ENCODE measurements at regions not wholly inside any gene's neighbourhood (a gene's known extent, or its start where the extent isn't known, plus 50 kb on each side); places are given as distances from the start of the nearest gene placed in this dataset.
A peak's percentile ranks its signal among the peaks of the same experiment; 100 is the strongest.

DNA sequence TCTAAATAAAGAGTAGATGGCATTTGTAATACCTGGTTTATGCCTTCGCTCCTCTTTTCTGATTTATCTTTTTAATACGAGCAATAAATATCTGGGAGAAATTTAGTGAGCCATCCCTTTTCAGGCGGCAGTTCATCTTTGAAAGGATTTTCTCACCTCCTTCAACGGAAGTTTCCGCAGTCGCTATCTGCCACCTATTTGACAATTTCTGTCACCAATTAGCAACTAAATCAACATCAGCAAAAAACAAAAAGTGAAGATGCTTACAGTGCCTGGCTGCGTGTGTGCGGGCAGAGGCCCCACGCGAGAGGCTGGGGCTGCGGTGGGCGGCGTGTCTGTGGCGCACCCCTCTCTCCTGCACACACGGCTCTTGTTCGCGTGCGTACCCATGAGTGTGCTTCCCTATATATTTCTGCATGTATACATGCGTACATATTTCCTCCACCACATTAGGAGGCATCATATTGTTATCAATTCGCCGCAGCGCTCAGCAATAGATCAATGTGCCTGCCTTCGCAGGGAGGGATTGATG lies 117.3 kb upstream of the BARHL2 start:
- DNase-seq, result no peak
- Histone ChIP-seq H3K36me3 (ENCODE audit: low read depth) (no peaks in the 10 kb centered on the region), H3K4me3 (no peak overlapping the region), H3K4me1 (ENCODE audit: low read depth) (peaks cover 7% of the 10 kb centered on the region), H3K9me3 (no peaks in the 10 kb centered on the region)
- TF ChIP-seq, protein P1, sequence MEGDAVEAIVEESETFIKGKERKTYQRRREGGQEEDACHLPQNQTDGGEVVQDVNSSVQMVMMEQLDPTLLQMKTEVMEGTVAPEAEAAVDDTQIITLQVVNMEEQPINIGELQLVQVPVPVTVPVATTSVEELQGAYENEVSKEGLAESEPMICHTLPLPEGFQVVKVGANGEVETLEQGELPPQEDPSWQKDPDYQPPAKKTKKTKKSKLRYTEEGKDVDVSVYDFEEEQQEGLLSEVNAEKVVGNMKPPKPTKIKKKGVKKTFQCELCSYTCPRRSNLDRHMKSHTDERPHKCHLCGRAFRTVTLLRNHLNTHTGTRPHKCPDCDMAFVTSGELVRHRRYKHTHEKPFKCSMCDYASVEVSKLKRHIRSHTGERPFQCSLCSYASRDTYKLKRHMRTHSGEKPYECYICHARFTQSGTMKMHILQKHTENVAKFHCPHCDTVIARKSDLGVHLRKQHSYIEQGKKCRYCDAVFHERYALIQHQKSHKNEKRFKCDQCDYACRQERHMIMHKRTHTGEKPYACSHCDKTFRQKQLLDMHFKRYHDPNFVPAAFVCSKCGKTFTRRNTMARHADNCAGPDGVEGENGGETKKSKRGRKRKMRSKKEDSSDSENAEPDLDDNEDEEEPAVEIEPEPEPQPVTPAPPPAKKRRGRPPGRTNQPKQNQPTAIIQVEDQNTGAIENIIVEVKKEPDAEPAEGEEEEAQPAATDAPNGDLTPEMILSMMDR (IDR thresholded peaks at IDR 0.05), result no peak
- ATAC-seq, result no peak
- intact Hi-C loops (cut with DNase I, micrococcal nuclease), result loop anchor here in 1 of 2 donors (10.0 kb wide), 1 partner anchor 110 kb away; no protein-coding TSS in a partner anchor

DNA sequence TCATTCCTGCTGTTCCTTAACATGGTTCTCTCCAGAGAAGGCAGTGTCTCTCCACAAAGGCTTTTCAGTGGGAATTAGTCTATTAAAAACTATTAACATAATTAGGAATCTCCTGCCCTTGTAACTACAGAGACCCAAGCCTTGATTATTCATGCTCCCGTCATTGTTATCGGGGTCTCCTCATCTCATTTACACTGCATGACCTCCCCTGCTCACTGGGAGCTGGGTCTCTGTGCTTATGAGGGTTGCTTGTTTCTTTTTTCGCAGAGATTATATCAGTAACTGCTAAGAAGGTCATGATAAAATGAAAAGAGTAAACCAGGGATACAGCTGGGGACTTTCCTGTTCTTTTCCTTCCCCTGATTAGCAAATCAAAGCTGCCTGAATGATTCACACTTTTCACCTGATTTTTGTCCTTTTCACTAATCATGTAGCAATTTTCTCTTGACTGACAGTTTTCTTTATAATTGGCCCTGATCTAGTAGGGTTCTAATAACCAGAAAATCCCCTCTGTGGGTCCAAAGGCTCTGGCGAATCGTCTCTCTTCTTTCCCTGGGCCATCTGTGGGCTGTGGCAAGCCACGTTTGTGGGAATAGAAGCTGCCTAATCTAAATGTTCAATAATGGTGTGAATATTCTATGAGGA lies 116.5 kb upstream of the BARHL2 start:
- no peaks in the 10 kb centered on the region for H3K9me3 ChIP-seq
- DNase-seq, result no peak
- no peaks in the 10 kb centered on the region for H3K36me3 ChIP-seq (ENCODE audit: low read depth)
- H3K4me3 ChIP-seq, result no peak overlapping the region
- H3K4me1 ChIP-seq (ENCODE audit: low read depth), result peaks cover 7% of the 10 kb centered on the region
- no peak for ATAC-seq
- TF ChIP-seq, protein P1 (IDR thresholded peaks at IDR 0.05), result no peak
- intact Hi-C loops (cut with DNase I, micrococcal nuclease), result loop anchor here in 1 of 2 donors (10.0 kb wide), 1 partner anchor 109 kb away; no protein-coding TSS in a partner anchor

DNA sequence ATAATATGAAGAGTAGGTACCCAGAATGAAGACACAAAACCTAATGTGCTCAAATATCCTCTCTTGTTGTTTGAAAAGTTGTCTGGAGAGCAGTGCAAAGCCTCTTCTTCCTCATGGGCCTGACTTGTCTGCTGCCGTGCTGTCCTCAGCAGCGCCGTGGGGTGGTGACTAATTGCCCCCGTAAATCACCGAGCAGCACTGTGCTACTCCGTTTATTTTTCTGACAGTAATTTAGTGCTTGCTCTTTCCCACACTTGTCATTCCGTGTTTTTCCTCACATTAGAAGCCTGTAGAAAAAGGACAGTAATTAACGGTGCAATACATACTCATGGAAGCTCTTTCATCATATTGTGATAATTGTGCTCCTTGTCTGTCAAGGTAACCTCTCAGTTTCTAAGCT lies 114.8 kb upstream of the BARHL2 start:
- Histone ChIP-seq H3K4me3 (no peak overlapping the region), H3K36me3 (ENCODE audit: low read depth) (no peaks in the 10 kb centered on the region), H3K9me3 (no peaks in the 10 kb centered on the region), H3K4me1 (ENCODE audit: low read depth) (peaks cover 7% of the 10 kb centered on the region)
- intact Hi-C loops (cut with DNase I, micrococcal nuclease), result loop anchor here in 1 of 2 donors (10.0 kb wide), 1 partner anchor 107 kb away; no protein-coding TSS in a partner anchor
- TF ChIP-seq, protein P1 (IDR thresholded peaks at IDR 0.05), result no peak
- ATAC-seq (peak; percentile 35), DNase-seq (no peak)

DNA sequence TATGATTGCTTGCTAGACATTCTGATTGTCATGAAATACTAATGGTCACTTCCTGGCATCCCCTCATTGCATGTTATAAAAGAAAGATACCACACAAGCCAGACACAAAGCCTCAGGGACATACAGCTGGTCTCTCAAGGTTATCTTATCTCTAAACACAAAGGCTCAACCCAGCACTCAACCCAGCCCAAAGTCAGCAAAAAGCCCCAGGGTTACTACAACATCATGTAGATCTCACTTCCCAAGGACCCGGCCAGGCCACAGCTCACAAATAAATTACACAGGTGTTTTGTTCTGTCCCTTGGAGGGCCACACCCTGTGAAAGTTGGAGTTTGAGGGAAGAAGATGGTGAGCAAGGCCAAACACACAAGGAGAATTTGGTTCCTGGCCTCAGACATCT lies 109.7 kb upstream of the BARHL2 start:
- TF ChIP-seq, protein P1 (IDR thresholded peaks at IDR 0.05), result no peak
- ATAC-seq, result no peak

GRCh38 chr1:90826024-90826423 lies 108.9 kb upstream of the BARHL2 start:
- H3K4me3 ChIP-seq, result no peak overlapping the region
- ATAC-seq, result no peak
- no peaks in the 10 kb centered on the region for H3K36me3 ChIP-seq (ENCODE audit: low read depth)
- H3K4me1 ChIP-seq (ENCODE audit: low read depth), result no peaks in the 10 kb centered on the region
- H3K9me3 ChIP-seq, result no peaks in the 10 kb centered on the region
- intact Hi-C loops (cut with DNase I, micrococcal nuclease), result no loop called here
- TF ChIP-seq, protein P1 (IDR thresholded peaks at IDR 0.05), result no peak
- no peak for DNase-seq

More for the DNA sequence above, 109.7 kb upstream of the BARHL2 start:
- Histone ChIP-seq H3K36me3 (ENCODE audit: low read depth) (no peaks in the 10 kb centered on the region), H3K9me3 (no peaks in the 10 kb centered on the region), H3K4me3 (no peak overlapping the region), H3K4me1 (ENCODE audit: low read depth) (no peaks in the 10 kb centered on the region)
- DNase-seq, result no peak
- intact Hi-C loops (cut with DNase I, micrococcal nuclease), result no loop called here

Measured in mucosa of descending colon (tissue), 3 donors.